Heart left ventricle (tissue), 13 donors: ENCODE measurements at regions not wholly inside any gene's neighbourhood (a gene's known extent, or its start where the extent isn't known, plus 50 kb on each side); places are given as distances from the start of the nearest gene placed in this dataset.

Experiments
- POLR2A ChIP-seq, 2 donors: fragments of 450-650 bp; IDR thresholded peaks; one replicate each; pipeline ENCODE4 v1.6.1; 2017; ENCODE audit warnings: antibody characterized with exemption in 2 of 2, mild to moderate bottlenecking in 2 of 2, moderate library complexity in 2 of 2
- TF ChIP-seq, protein P1 (sequence below), 12 donors: fragments of 200-600 bp; sonication (generic) in 4 of 12; IDR thresholded peaks; one replicate each; pipeline versions ENCODE4 v1.5.0 to v1.8.0; 2018 to 2022; ENCODE audit warnings: antibody characterized with exemption in 12 of 12, mild to moderate bottlenecking in 5 of 12
- donor health status: ischemic (EF 13 %, LVEDD 7.1; RV severe dilation, severe dysfunction).
- donor health status: DM: no; HTN: yes; CAD: no.
- donor health status: DM: no; HTN: no; CAD: no.
- donor health status: ischemic (EF 25% LVEDD 6.9; RV normal size, moderate dysfunction).
- donor health status: ischemic (EF 25% LVEDD 5.7; RV mildly dilated, moderate dysfunction).
- donor health status: ischemic (EF 35%, LVEDD 5.7; RV mildly dilated, moderate dysfunction).
- donor health status: nonischemic (EF 11% LVEDD 7.7; RV severe dilation, severe dysfunction).
- donor health status: DM: yes; HTN: yes; CAD: no.
- donor health status: PGD.
- donor health status: ischemic (EF 29% LVEDD 5.4; RV normal size, mild dysfunction).
- donor health status: nonischemic (EF 23%, LVEDD 6.1; RV moderate dilation, normal function).

DNA sequence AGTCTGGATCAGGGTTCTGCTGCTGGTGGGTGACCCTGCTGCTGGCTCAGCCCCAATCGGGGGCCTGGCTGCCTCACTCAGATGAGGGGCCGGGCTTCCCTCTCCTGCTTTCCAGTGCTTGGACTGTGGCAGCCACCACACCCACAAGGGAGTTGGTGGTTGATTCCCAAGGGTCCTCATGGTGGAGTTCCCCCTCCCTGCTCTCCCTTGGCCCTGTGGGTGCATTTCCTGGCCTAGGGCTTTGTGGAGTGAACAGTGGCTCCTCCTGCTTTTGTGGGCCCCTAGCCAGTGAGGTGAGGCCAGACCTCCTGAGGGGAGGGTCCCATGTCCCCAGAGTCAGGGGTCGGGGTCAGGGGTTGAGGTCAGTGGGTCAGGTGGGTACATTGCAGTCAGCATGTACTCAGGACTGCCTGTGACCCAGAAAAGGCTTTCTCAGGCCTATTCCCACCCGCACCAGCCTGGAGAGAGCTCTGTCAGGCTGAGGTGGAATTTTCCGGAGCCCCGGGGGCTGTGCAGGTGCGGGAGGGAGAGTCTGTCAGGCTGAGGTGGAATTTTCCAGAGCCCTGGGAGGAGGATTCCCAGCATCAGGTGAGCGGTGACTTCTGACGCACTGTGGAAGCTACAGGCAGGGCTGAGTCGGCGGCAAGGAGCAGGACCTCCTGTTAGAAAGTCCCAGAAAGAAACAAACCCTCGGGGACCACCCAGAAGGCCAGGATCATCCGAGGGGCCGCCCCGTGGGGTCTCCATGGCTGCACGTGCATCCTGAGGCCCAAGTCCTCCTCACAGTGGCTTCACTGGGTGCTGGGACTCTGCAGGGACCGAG, 94.4 kb upstream of the INSIG1 start:
- TF ChIP-seq, protein P1, sequence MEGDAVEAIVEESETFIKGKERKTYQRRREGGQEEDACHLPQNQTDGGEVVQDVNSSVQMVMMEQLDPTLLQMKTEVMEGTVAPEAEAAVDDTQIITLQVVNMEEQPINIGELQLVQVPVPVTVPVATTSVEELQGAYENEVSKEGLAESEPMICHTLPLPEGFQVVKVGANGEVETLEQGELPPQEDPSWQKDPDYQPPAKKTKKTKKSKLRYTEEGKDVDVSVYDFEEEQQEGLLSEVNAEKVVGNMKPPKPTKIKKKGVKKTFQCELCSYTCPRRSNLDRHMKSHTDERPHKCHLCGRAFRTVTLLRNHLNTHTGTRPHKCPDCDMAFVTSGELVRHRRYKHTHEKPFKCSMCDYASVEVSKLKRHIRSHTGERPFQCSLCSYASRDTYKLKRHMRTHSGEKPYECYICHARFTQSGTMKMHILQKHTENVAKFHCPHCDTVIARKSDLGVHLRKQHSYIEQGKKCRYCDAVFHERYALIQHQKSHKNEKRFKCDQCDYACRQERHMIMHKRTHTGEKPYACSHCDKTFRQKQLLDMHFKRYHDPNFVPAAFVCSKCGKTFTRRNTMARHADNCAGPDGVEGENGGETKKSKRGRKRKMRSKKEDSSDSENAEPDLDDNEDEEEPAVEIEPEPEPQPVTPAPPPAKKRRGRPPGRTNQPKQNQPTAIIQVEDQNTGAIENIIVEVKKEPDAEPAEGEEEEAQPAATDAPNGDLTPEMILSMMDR (IDR thresholded peaks at IDR 0.05), result no peak
- no peak for TF ChIP-seq POLR2A (IDR thresholded peaks at IDR 0.05)
